ENCODE measurements at regions not wholly inside any gene's neighbourhood (a gene's known extent, or its start where the extent isn't known, plus 50 kb on each side); places are given as distances from the start of the nearest gene placed in this dataset.

DNA sequence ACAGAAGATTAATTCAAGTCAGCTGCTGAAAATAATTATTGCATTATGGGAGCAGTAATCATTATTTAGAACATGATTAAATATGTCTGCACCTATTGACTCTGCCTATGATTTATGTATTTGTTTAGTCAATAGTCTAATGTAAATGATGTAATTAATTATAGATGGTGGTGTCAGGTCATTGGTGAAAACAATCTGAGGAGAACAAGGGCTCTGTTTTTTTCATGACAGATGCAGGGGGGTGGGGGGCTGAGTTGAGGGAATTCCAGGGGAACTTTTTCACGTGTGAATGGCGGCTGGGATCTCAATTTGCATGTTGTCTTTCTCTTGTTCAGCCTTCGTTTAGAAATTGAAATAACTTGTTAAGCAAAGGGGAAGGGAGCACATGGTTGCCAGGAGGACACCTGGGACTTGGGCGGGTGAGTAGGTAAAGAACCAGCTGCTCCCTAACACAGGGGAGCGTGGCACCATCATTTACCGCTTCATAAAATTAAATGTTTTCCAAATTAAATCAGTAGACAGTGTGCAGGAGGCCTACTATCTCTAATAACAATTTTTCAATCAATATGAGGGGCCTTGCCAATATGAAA, 65.4 kb downstream of the NKX6-1 start:
- TF ChIP-seq, protein P1, sequence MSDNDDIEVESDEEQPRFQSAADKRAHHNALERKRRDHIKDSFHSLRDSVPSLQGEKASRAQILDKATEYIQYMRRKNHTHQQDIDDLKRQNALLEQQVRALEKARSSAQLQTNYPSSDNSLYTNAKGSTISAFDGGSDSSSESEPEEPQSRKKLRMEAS (IDR thresholded peaks at IDR 0.05; ENCODE audit: insufficient read depth, insufficient read length): no peak
- TF ChIP-seq, protein P2, sequence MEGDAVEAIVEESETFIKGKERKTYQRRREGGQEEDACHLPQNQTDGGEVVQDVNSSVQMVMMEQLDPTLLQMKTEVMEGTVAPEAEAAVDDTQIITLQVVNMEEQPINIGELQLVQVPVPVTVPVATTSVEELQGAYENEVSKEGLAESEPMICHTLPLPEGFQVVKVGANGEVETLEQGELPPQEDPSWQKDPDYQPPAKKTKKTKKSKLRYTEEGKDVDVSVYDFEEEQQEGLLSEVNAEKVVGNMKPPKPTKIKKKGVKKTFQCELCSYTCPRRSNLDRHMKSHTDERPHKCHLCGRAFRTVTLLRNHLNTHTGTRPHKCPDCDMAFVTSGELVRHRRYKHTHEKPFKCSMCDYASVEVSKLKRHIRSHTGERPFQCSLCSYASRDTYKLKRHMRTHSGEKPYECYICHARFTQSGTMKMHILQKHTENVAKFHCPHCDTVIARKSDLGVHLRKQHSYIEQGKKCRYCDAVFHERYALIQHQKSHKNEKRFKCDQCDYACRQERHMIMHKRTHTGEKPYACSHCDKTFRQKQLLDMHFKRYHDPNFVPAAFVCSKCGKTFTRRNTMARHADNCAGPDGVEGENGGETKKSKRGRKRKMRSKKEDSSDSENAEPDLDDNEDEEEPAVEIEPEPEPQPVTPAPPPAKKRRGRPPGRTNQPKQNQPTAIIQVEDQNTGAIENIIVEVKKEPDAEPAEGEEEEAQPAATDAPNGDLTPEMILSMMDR (IDR thresholded peaks at IDR 0.05; ENCODE audit: extremely low read depth in 1 of 2, insufficient read depth in 1 of 2, low read depth in 1 of 2, low read length in 2 of 2): no peak
- no peak for TF ChIP-seq POLR2AphosphoS5 (IDR thresholded peaks at IDR 0.05; ENCODE audit: insufficient read depth, low read depth, low read length)
- no peak for TF ChIP-seq POLR2A (IDR thresholded peaks at IDR 0.05; ENCODE audit: low read depth, low read length)
- TF ChIP-seq FOS (IDR thresholded peaks at IDR 0.05; ENCODE audit: borderline replicate concordance, insufficient read depth, low read length): no peak
- TF ChIP-seq JUN (IDR thresholded peaks at IDR 0.05; ENCODE audit: borderline replicate concordance, insufficient read depth, insufficient read length, low read depth): no peak
